GM23338 (cell line): ENCODE measurements at regions not wholly inside any gene's neighbourhood (a gene's known extent, or its start where the extent isn't known, plus 50 kb on each side); places are given as distances from the start of the nearest gene placed in this dataset.

Experiments
- ATAC-seq: fragments of 200-7000 bp; cut with Tn5 transposase; 3 replicates; pipeline ENCODE4 v1.9.1; 2020
- DNase-seq: peaks from one replicate; pipeline ENCODE4 v3.0.0-alpha.2; 2015; ENCODE audit warnings: low spot score
- H2AFZ ChIP-seq: fragments of 200-600 bp; sonication (generic); 2 replicates; pipeline ENCODE4 v1.8.0; 2016; ENCODE audit warnings: antibody characterized with exemption, mild to moderate bottlenecking, moderate library complexity
- H3F3A ChIP-seq: fragments of 200-600 bp; sonication (generic); replicated peaks from 2 replicates; pipeline ENCODE4 v1.8.0; 2017; ENCODE audit warnings: antibody characterized with exemption, mixed run types, low read depth
- H3K27ac ChIP-seq: fragments of 200-600 bp; sonication (generic); 2 replicates; pipeline ENCODE4 v1.6.1; 2016; ENCODE audit warnings: low read depth
- H3K27me3 ChIP-seq: fragments of 200-600 bp; sonication (generic); 2 replicates; pipeline ENCODE4 v1.8.0; 2016; ENCODE audit warnings: mild to moderate bottlenecking, mixed run types, moderate library complexity; ENCODE audit not compliant: insufficient read depth
- H3K36me3 ChIP-seq: fragments of 200-600 bp; sonication (generic); 2 replicates; pipeline ENCODE4 v1.8.0; 2016; ENCODE audit warnings: mild to moderate bottlenecking; ENCODE audit not compliant: insufficient read depth
- H3K4me1 ChIP-seq: fragments of 200-600 bp; sonication (generic); 2 replicates; pipeline ENCODE4 v1.8.0; 2016; ENCODE audit warnings: mild to moderate bottlenecking, moderate library complexity; ENCODE audit not compliant: insufficient read depth
- H3K4me2 ChIP-seq: fragments of 200-600 bp; sonication (generic); 2 replicates; pipeline ENCODE4 v1.7.1; 2017; ENCODE audit warnings: mixed run types
- H3K4me3 ChIP-seq: fragments of 200-600 bp; sonication (generic); 2 replicates; pipeline ENCODE4 v1.6.1; 2016; ENCODE audit warnings: mixed run types
- H3K79me2 ChIP-seq: fragments of 200-600 bp; sonication (generic); replicated peaks from 2 replicates; pipeline ENCODE4 v1.8.0; 2017; ENCODE audit warnings: mild to moderate bottlenecking; ENCODE audit not compliant: insufficient read depth
- H3K9me2 ChIP-seq: fragments of 200-600 bp; sonication (generic); 2 replicates; pipeline ENCODE4 v1.8.0; 2017; ENCODE audit not compliant: insufficient read depth
- H4K20me1 ChIP-seq: fragments of 200-600 bp; sonication (generic); replicated peaks from 2 replicates; pipeline ENCODE4 v1.8.0; 2017; ENCODE audit warnings: mild to moderate bottlenecking; ENCODE audit not compliant: insufficient read depth
- H3K27ac Mint-ChIP-seq: 2 replicates; pipeline ENCODE4 v1.8.0; 2020; ENCODE audit warnings: inconsistent platforms, mild to moderate bottlenecking, moderate library complexity, mixed read lengths
- H3K27me3 Mint-ChIP-seq: 3 replicates; pipeline ENCODE4 v1.8.0; 2022; ENCODE audit warnings: low read depth, mild to moderate bottlenecking, moderate library complexity, mixed read lengths, inconsistent platforms; ENCODE audit not compliant: insufficient read depth, poor library complexity
- H3K36me3 Mint-ChIP-seq: 3 replicates; pipeline ENCODE4 v1.8.0; 2021; ENCODE audit warnings: low read depth, mild to moderate bottlenecking, inconsistent platforms, moderate library complexity, mixed read lengths
- H3K4me1 Mint-ChIP-seq: 3 replicates; pipeline ENCODE4 v1.8.0; 2020; ENCODE audit warnings: mild to moderate bottlenecking, inconsistent platforms, mixed read lengths
- H3K4me3 Mint-ChIP-seq: 3 replicates; pipeline ENCODE4 v1.8.0; 2021; ENCODE audit warnings: moderate library complexity, mild to moderate bottlenecking, inconsistent platforms, mixed read lengths
- H3K9me3 Mint-ChIP-seq: 3 replicates; pipeline ENCODE4 v1.8.0; 2020; ENCODE audit warnings: moderate library complexity, mild to moderate bottlenecking, inconsistent platforms, mixed read lengths
- CREB1 ChIP-seq: fragments of 250-450 bp; sonication (Bioruptor Pico); IDR thresholded peaks from 2 replicates; pipeline ENCODE4 v1.5.0; 2020; ENCODE audit warnings: low read depth, mild to moderate bottlenecking, moderate library complexity
- CTCF ChIP-seq, 2 experiments: fragments of 200-600 bp in 1 of 2; sonication (generic) in 1 of 2; conservative IDR thresholded peaks; 2 replicates each; pipeline versions ENCODE4 v1.5.1 to v1.6.1; 2016 to 2017; ENCODE audit warnings: antibody characterized with exemption in 2 of 2, low read depth in 2 of 2, mild to moderate bottlenecking in 2 of 2, moderate library complexity in 1 of 2
- ETS1 ChIP-seq: IDR thresholded peaks from 2 replicates; pipeline ENCODE4 v1.6.1; 2016; ENCODE audit warnings: antibody characterized with exemption
- EZH2 ChIP-seq: fragments of 200-600 bp; sonication (generic); IDR thresholded peaks from one replicate; pipeline ENCODE4 v1.8.0; 2017; ENCODE audit warnings: antibody characterized with exemption, mild to moderate bottlenecking, low read depth; ENCODE audit not compliant: unreplicated experiment
- JUNB ChIP-seq: IDR thresholded peaks from one replicate; pipeline ENCODE4 v1.6.1; 2016; ENCODE audit warnings: antibody characterized with exemption; ENCODE audit not compliant: unreplicated experiment
- NANOG ChIP-seq: IDR thresholded peaks from 2 replicates; pipeline ENCODE4 v1.6.1; 2016; ENCODE audit warnings: antibody characterized with exemption, borderline replicate concordance
- POLR2AphosphoS5 ChIP-seq: IDR thresholded peaks from 2 replicates; pipeline ENCODE4 v1.6.1; 2016; ENCODE audit warnings: antibody characterized with exemption, low read depth
- REST ChIP-seq: IDR thresholded peaks from one replicate; pipeline ENCODE4 v1.6.1; 2018; ENCODE audit warnings: antibody characterized with exemption; ENCODE audit not compliant: unreplicated experiment
- STAT1 ChIP-seq: IDR thresholded peaks from one replicate; pipeline ENCODE4 v1.6.1; 2016; ENCODE audit warnings: antibody characterized with exemption; ENCODE audit not compliant: unreplicated experiment
- ZNF331 ChIP-seq: fragments of 250-450 bp; sonication (Bioruptor Pico); IDR thresholded peaks from 2 replicates; pipeline ENCODE4 v1.5.0; 2020; ENCODE audit warnings: low read depth, mild to moderate bottlenecking, moderate library complexity
- ZNF462 ChIP-seq: fragments of 250-450 bp; sonication (Bioruptor Pico); IDR thresholded peaks from 2 replicates; pipeline ENCODE4 v1.5.0; 2020; ENCODE audit warnings: mild to moderate bottlenecking, moderate library complexity

GRCh38 chrX:10926891-10927290 is 184.2 kb upstream of the HCCS start (continued):
- no peak for TF ChIP-seq CTCF (conservative IDR thresholded peaks at IDR 0.05; ENCODE audit: low read depth in 2 of 2)
- no peak for TF ChIP-seq EZH2
- TF ChIP-seq ETS1 = no peak
- TF ChIP-seq REST = no peak
- no peak for TF ChIP-seq NANOG
- no peak for TF ChIP-seq CREB1 (CRISPR knock-in tag)
- no peak for TF ChIP-seq POLR2AphosphoS5

- H3K27me3 Mint-ChIP-seq = peaks cover 2% of the 10 kb centered on the region
- H3K36me3 Mint-ChIP-seq = no peaks in the 10 kb centered on the region; the same call in 2 of the 3 replicates
- Histone ChIP-seq H3F3A (no peaks in the 10 kb centered on the region), H3K27me3 (no peaks in the 10 kb centered on the region), H3K4me2 (no peak overlapping the region), H3K27ac (no peak overlapping the region), H3K79me2 (no peaks in the 10 kb centered on the region), H2AFZ (no peak overlapping the region), H3K4me3 (no peak overlapping the region), H3K4me1 (no peaks in the 10 kb centered on the region), H4K20me1 (no peaks in the 10 kb centered on the region), H3K36me3 (no peaks in the 10 kb centered on the region), H3K9me2 (no peaks in the 10 kb centered on the region)
- no peak for DNase-seq
- no peak for ATAC-seq
- peaks cover 5% of the 10 kb centered on the region; the same call in 1 of the 3 replicates for H3K9me3 Mint-ChIP-seq
- H3K4me3 Mint-ChIP-seq = no peak overlapping the region
- H3K27ac Mint-ChIP-seq = no peak overlapping the region
- H3K4me1 Mint-ChIP-seq = no peaks in the 10 kb centered on the region
- TF ChIP-seq STAT1 (no peak), CREB1 (CRISPR knock-in tag) (no peak), NANOG (no peak), ZNF331 (CRISPR knock-in tag) (no peak), JUNB (no peak), CTCF (conservative IDR thresholded peaks at IDR 0.05; ENCODE audit: low read depth in 2 of 2) (no peak), ZNF462 (CRISPR knock-in tag) (no peak)
Observed at GRCh38 chrX:10929747-10930146, 181.4 kb upstream of the HCCS start.
